ENCODE measurements at regions not wholly inside any gene's neighbourhood (a gene's known extent, or its start where the extent isn't known, plus 50 kb on each side); places are given as distances from the start of the nearest gene placed in this dataset.

GRCh38 chr3:18703798-18704197, 278.7 kb upstream of the SATB1 start:
- TF ChIP-seq CTCF (IDR thresholded peaks at IDR 0.05), result no peak
- TF ChIP-seq ZFX (IDR thresholded peaks at IDR 0.05; ENCODE audit: borderline replicate concordance), result no peak
